Liver (tissue), 3 donors: ENCODE measurements at regions not wholly inside any gene's neighbourhood (a gene's known extent, or its start where the extent isn't known, plus 50 kb on each side); places are given as distances from the start of the nearest gene placed in this dataset.

Source experiments
- ATF3 ChIP-seq: IDR thresholded peaks from 2 replicates; pipeline ENCODE4 v1.6.1; 2016; ENCODE audit warnings: antibody characterized with exemption
- CTCF ChIP-seq: fragments of 150-350 bp; IDR thresholded peaks from 2 replicates; pipeline ENCODE4 v1.5.1; 2017; ENCODE audit warnings: improper control_type of control experiment, low read depth, low read length; ENCODE audit not compliant: missing input control
- GABPA ChIP-seq, 2 donors: IDR thresholded peaks in 1 of 2; conservative IDR thresholded peaks in 1 of 2; 2 replicates each; pipeline ENCODE4 v1.6.1; 2016; ENCODE audit warnings: antibody characterized with exemption in 2 of 2, mild to moderate bottlenecking in 1 of 2, moderate library complexity in 1 of 2
- JUND ChIP-seq, 2 donors: IDR thresholded peaks; 2 replicates each; pipeline ENCODE4 v1.6.1; 2016; ENCODE audit warnings: antibody characterized with exemption in 2 of 2
- MAX ChIP-seq: IDR thresholded peaks from 2 replicates; pipeline ENCODE4 v1.6.1; 2016; ENCODE audit warnings: antibody characterized with exemption
- RXRA ChIP-seq, 2 donors: IDR thresholded peaks; 2 replicates each; pipeline ENCODE4 v1.6.1; 2017 to 2018; ENCODE audit warnings: antibody characterized with exemption in 2 of 2, mild to moderate bottlenecking in 1 of 2
- SP1 ChIP-seq: IDR thresholded peaks from 2 replicates; pipeline ENCODE4 v1.6.1; 2018; ENCODE audit warnings: antibody characterized with exemption, mild to moderate bottlenecking
- YY1 ChIP-seq: IDR thresholded peaks from 2 replicates; pipeline ENCODE4 v1.6.1; 2016; ENCODE audit warnings: antibody characterized with exemption, mild to moderate bottlenecking
- TF ChIP-seq, protein P1 (sequence below): IDR thresholded peaks from 2 replicates; pipeline ENCODE4 v1.6.1; 2016; ENCODE audit warnings: antibody characterized with exemption
- donor health status: healthy.
- donor health status: healthy.

- TF ChIP-seq RXRA (IDR thresholded peaks at IDR 0.05) (no peak), CTCF (no peak), GABPA (IDR thresholded peaks at IDR 0.05 in 1 of 2, conservative IDR thresholded peaks at IDR 0.05 in 1 of 2) (no peak), SP1 (no peak), ATF3 (no peak), MAX (no peak), JUND (IDR thresholded peaks at IDR 0.05) (no peak), YY1 (no peak)
- TF ChIP-seq, protein P1, sequence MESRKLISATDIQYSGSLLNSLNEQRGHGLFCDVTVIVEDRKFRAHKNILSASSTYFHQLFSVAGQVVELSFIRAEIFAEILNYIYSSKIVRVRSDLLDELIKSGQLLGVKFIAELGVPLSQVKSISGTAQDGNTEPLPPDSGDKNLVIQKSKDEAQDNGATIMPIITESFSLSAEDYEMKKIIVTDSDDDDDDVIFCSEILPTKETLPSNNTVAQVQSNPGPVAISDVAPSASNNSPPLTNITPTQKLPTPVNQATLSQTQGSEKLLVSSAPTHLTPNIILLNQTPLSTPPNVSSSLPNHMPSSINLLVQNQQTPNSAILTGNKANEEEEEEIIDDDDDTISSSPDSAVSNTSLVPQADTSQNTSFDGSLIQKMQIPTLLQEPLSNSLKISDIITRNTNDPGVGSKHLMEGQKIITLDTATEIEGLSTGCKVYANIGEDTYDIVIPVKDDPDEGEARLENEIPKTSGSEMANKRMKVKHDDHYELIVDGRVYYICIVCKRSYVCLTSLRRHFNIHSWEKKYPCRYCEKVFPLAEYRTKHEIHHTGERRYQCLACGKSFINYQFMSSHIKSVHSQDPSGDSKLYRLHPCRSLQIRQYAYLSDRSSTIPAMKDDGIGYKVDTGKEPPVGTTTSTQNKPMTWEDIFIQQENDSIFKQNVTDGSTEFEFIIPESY = no peak
These were observed 321.2 kb upstream of the CXCR4 start for GRCh38 chr2:136439064-136439676.
